Prostate gland (tissue), 2 donors: ENCODE measurements at regions not wholly inside any gene's neighbourhood (a gene's known extent, or its start where the extent isn't known, plus 50 kb on each side); places are given as distances from the start of the nearest gene placed in this dataset.
A peak's percentile ranks its signal among the peaks of the same experiment; 100 is the strongest.

Source experiments
- DNase-seq: peaks from one replicate; pipeline ENCODE4 v3.0.0-alpha.2; 2019; ENCODE audit warnings: low spot score
- H3K27ac ChIP-seq, 2 donors: fragments of 200-600 bp; sonication (generic); 2 replicates each; pipeline ENCODE4 v1.5.1; 2017 to 2019
- H3K27me3 ChIP-seq: fragments of 200-600 bp; sonication (generic); replicated peaks from 2 replicates; pipeline ENCODE4 v1.5.1; 2019; ENCODE audit not compliant: insufficient read depth
- H3K36me3 ChIP-seq, 2 donors: fragments of 200-600 bp; sonication (generic); 1 replicate in 1 of 2; 2 replicates in 1 of 2; pipeline versions ENCODE4 v1.5.1 to v1.8.1; 2017 to 2019
- H3K4me1 ChIP-seq: fragments of 200-600 bp; sonication (generic); replicated peaks from 2 replicates; pipeline ENCODE4 v1.5.1; 2019
- H3K4me3 ChIP-seq, 2 donors: fragments of 200-600 bp; sonication (generic); 2 replicates each; pipeline ENCODE4 v1.5.1; 2017 to 2019
- H3K9me3 ChIP-seq: fragments of 200-600 bp; sonication (generic); 2 replicates; pipeline ENCODE4 v1.5.1; 2017
- POLR2A ChIP-seq: fragments of 450-650 bp; IDR thresholded peaks from one replicate; pipeline ENCODE4 v1.6.1; 2016; ENCODE audit warnings: antibody characterized with exemption, mild to moderate bottlenecking
- POLR2AphosphoS5 ChIP-seq: sonication (generic); formaldehyde crosslinking; IDR thresholded peaks from one replicate; pipeline ENCODE4 v1.6.1; 2017; ENCODE audit warnings: antibody characterized with exemption
- WGBS: methylation state at CpG from one replicate; pipeline ENCODE4 v1.1.5; 2018; 5-methylcytosine and 5-hydroxymethylcytosine counted together
- intact Hi-C: fragments of 100-400 bp; cut with DNase I; formaldehyde crosslinking; loops from one replicate; pipeline ENCODE4 v1.14.2; 2022
- TF ChIP-seq, protein P1 (sequence below), 4 experiments: fragments of 200-600 bp in 2 of 4; fragments of 450-650 bp in 2 of 4; sonication (generic) in 2 of 4; IDR thresholded peaks; 1 replicate in 3 of 4; 2 replicates in 1 of 4; pipeline ENCODE4 v1.5.1; 2016 to 2019; ENCODE audit warnings: antibody characterized with exemption in 4 of 4, mild to moderate bottlenecking in 2 of 4, moderate library complexity in 2 of 4

DNA sequence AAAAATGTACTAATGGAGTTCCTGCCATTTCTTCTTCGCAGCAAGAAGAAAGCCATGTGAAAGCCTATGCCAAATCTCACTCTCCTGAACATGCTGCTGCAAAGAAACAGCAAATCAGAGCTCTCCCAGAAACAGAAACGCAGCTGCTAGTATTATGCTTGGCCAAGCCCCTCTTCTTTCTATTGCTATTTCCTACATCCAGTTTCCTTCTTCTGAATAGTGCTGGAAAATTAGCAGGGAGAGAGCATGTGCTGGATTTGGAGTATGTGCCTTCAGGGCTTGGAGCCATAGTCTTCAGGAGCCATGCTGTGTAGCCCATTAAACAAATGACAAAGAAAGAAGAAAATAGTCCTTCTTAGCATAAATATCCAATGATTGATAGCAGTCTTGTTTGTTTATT is 852.0 kb upstream of the PHF14 start:
- intact Hi-C loops, result no loop called here
- no peak overlapping the region for H3K27ac ChIP-seq
- H3K27me3 ChIP-seq, result no peaks in the 10 kb centered on the region
- H3K9me3 ChIP-seq, result no peaks in the 10 kb centered on the region
- H3K4me3 ChIP-seq, result no peak overlapping the region
- WGBS, result 46% methylated on average over 2 of the region's 2 CpGs
- no peak for DNase-seq
- H3K4me1 ChIP-seq, result peaks cover 2% of the 10 kb centered on the region
- TF ChIP-seq POLR2AphosphoS5, result no peak
- TF ChIP-seq POLR2A, result no peak
- TF ChIP-seq, protein P1, sequence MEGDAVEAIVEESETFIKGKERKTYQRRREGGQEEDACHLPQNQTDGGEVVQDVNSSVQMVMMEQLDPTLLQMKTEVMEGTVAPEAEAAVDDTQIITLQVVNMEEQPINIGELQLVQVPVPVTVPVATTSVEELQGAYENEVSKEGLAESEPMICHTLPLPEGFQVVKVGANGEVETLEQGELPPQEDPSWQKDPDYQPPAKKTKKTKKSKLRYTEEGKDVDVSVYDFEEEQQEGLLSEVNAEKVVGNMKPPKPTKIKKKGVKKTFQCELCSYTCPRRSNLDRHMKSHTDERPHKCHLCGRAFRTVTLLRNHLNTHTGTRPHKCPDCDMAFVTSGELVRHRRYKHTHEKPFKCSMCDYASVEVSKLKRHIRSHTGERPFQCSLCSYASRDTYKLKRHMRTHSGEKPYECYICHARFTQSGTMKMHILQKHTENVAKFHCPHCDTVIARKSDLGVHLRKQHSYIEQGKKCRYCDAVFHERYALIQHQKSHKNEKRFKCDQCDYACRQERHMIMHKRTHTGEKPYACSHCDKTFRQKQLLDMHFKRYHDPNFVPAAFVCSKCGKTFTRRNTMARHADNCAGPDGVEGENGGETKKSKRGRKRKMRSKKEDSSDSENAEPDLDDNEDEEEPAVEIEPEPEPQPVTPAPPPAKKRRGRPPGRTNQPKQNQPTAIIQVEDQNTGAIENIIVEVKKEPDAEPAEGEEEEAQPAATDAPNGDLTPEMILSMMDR (IDR thresholded peaks at IDR 0.05), result no peak
- H3K36me3 ChIP-seq, result no peaks in the 10 kb centered on the region

DNA sequence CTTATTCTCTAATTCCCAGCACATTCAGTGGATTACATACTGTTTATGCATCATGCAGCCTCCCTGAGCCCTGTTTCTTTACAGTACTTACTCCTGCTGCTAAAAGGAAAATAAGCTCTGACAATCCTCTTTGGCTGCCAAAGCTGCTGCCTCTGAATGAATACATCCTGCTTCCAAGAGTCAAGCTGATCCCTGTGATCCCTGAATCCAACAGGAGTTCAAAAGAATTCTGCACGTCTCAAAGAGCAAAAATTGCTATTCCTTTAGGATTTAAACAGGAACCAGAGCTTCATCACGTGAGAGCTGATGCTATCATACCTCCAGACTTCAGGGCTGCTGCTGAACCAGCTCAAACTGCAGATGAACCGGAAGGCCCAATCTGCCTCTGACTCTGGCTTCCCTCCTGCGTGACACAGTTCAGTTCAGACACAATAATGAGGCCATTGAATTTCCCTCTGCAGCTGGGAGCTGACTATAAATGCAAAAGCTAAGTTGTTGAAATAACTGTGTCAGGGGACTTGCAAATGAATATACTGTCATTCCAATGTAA is 851.0 kb upstream of the PHF14 start:
- no peaks in the 10 kb centered on the region for H3K27me3 ChIP-seq
- intact Hi-C loops, result no loop called here
- 13% methylated on average over 4 of the region's 4 CpGs for WGBS
- DNase-seq, result no peak
- no peak overlapping the region for H3K4me3 ChIP-seq
- TF ChIP-seq, protein P1 (IDR thresholded peaks at IDR 0.05), result no peak
- TF ChIP-seq POLR2A (no peak), POLR2AphosphoS5 (no peak)
- no peaks in the 10 kb centered on the region for H3K9me3 ChIP-seq
- H3K4me1 ChIP-seq, result peaks cover 2% of the 10 kb centered on the region
- H3K36me3 ChIP-seq, result no peaks in the 10 kb centered on the region
- H3K27ac ChIP-seq, result no peak overlapping the region

DNA sequence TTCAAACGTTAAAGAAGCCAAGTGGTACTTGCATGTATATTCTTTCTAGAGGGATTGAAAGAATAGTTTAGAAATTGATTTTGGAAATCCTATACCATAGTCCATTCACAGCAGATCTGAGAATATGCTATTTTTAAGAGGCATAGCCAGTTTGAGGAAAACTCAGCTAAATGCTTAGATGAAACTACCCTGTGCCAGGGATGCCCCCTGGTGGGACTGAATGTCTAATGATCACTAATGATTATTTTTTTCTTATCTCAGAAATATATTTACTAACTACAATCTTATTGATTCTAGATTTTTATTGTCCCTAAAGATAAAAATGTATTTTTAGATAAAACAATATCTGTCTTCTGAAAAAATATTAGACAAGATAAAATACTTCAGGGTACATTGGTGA is 844.9 kb upstream of the PHF14 start:
- H3K36me3 ChIP-seq, result no peaks in the 10 kb centered on the region
- H3K27me3 ChIP-seq, result no peaks in the 10 kb centered on the region
- DNase-seq, result no peak
- H3K27ac ChIP-seq, result no peak overlapping the region
- WGBS, result 41% methylated on average over 1 of the region's 1 CpG
- H3K4me1 ChIP-seq, result no peaks in the 10 kb centered on the region
- no peak overlapping the region for H3K4me3 ChIP-seq
- intact Hi-C loops, result no loop called here
- H3K9me3 ChIP-seq, result no peaks in the 10 kb centered on the region
- TF ChIP-seq POLR2A, result no peak
- TF ChIP-seq, protein P1 (IDR thresholded peaks at IDR 0.05), result peak in 1 of 4 experiments; percentile 15

DNA sequence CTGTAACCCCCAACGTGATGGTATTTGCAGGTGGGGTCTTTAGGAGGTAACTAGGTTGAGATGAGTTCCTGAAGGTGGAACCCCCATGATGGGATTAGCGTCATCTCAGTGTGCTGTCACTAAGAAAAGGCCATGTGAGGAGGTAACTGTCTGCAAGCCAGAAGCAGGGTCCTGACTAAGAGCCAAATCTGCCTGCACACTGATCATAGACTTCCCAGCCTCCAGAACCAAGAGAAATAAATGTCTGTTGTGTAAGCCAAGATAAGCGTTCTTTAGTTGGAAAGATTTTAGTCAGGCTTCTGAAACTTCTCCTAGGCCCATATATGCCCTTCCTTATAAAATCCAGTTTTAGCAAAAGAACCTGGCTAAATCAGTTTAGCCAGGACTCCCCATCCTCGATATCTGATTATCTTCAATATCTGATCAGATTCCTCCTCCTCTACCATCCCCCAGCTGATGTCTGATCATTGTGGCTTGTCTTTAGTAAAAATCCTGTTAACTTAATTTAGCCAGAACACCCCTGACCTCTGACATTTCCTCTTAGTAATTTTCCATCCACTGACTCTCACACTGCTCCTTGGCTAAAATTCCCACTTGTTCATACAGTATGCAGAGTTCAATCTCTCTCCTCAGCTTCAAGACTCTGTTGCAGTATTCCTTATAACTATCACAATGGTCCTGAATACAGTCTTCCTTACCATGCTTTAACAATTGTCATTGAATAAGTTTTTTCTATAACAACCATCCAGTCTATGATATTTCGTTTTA is 835.4 kb upstream of the PHF14 start:
- intact Hi-C loops, result no loop called here
- H3K27me3 ChIP-seq, result no peaks in the 10 kb centered on the region
- DNase-seq, result no peak
- no peak overlapping the region for H3K4me3 ChIP-seq
- no peak overlapping the region for H3K27ac ChIP-seq
- H3K4me1 ChIP-seq, result no peaks in the 10 kb centered on the region
- WGBS, result 85% methylated on average over 5 of the region's 5 CpGs
- TF ChIP-seq POLR2AphosphoS5, result no peak
- TF ChIP-seq, protein P1 (IDR thresholded peaks at IDR 0.05), result no peak
- TF ChIP-seq POLR2A, result no peak
- H3K9me3 ChIP-seq, result no peaks in the 10 kb centered on the region
- H3K36me3 ChIP-seq, result no peaks in the 10 kb centered on the region

DNA sequence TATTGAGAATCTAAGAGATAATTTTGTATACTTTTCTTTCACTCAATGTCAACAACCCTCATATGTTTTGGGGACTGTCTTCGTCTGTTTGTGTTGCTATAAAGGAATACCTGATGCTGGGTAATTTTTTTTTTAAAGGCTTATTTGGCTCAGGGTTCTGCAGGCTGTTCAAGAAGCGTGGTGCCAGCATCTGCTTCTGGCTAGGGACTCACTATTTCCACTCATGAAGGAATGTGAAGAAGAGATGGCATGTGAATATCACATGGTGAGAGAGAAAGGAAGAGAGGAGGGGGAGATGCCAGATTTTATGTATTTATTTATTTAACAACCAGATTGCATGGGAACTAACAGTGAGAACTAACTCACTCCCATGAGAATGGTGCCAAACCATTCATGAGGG is 827.4 kb upstream of the PHF14 start:
- DNase-seq, result no peak
- intact Hi-C loops, result no loop called here
- 51% methylated on average over 2 of the region's 2 CpGs for WGBS
- H3K27me3 ChIP-seq, result no peaks in the 10 kb centered on the region
- TF ChIP-seq POLR2A, result no peak
- no peak overlapping the region for H3K27ac ChIP-seq
- H3K36me3 ChIP-seq, result no peaks in the 10 kb centered on the region
- H3K4me1 ChIP-seq, result no peaks in the 10 kb centered on the region
- no peak overlapping the region for H3K4me3 ChIP-seq
- no peaks in the 10 kb centered on the region for H3K9me3 ChIP-seq
